ENCODE measurements at regions not wholly inside any gene's neighbourhood (a gene's known extent, or its start where the extent isn't known, plus 50 kb on each side); places are given as distances from the start of the nearest gene placed in this dataset.

DNA sequence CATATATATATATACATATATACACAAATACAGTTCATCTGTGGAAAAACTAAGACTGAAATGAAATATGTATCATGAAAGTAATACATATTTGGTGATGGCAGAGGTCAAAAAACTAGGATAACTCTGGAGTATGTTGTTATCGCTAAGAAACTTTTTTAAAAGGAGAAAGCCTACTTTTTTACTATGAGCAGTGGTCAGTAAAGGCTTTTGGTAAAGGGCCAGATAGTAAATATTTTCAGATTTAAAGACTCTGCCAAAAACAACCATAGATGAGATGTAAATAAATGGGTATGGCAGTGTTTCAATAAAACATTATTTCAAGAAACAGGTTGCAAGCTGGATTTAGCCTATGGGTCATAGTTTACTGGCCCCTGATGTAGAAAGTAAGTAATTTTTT lies 93.8 kb upstream of the TGFBR2 start:
- no peak overlapping the region for H3K18ac ChIP-seq (ENCODE audit: extremely low read depth, low read length)
- DNase-seq (ENCODE audit: low read depth in 1 of 2, low spot score in 2 of 2) (no peak), FAIRE-seq (no peak)
- no peak overlapping the region for H3K14ac ChIP-seq (ENCODE audit: insufficient read length)
- CTCF ChIA-PET (ENCODE audit: partially characterized antibody), result no interaction called here
- H2BK15ac ChIP-seq (ENCODE audit: low read length), result 0 out of 2 replicates have a peak overlapping the region, but pooled peaks have one; percentile 14
- H2AK5ac ChIP-seq (ENCODE audit: low read depth, low read length), result no peak overlapping the region
- no peak overlapping the region for H3K23ac ChIP-seq (ENCODE audit: insufficient read length)
- no peaks in the 10 kb centered on the region for H4K20me1 ChIP-seq (replicated peaks in 1 of 2; ENCODE audit: control insufficient read depth in 1 of 2, insufficient read depth in 2 of 2, low read length in 2 of 2)
- H2BK5ac ChIP-seq (ENCODE audit: low read depth, low read length), result no peak overlapping the region
- no peaks in the 10 kb centered on the region for H3K36me3 ChIP-seq (ENCODE audit: control insufficient read depth in 2 of 4, insufficient read depth in 4 of 4, low read length in 3 of 4)
- H3K79me1 ChIP-seq (ENCODE audit: low read depth, low read length), result no peaks in the 10 kb centered on the region
- POLR2A ChIA-PET (ENCODE audit: partially characterized antibody), result no interaction called here
- no peak overlapping the region for H2BK120ac ChIP-seq (replicated peaks; ENCODE audit: low read depth, low read length)
- H4K8ac ChIP-seq (ENCODE audit: extremely low read depth, insufficient read depth, low read length), result no peak overlapping the region
- no peak overlapping the region for H3K27ac ChIP-seq (ENCODE audit: low read depth, low read length)
- 100% methylated on average over 1 of the region's 1 CpG; no CpG with 5 or more reads in 1 of the 2 experiments for WGBS, 2 experiments (ENCODE audit: extremely low coverage in 1 of 2, insufficient coverage in 1 of 2, insufficient read length in 1 of 2, insufficient replicate concordance in 2 of 2, low coverage in 1 of 2, low lambda C conversion rate in 2 of 2, missing lambda C conversion rate in 1 of 2)
- H3K23me2 ChIP-seq (ENCODE audit: low read depth, low read length), result no peaks in the 10 kb centered on the region
- H3K4me2 ChIP-seq (ENCODE audit: insufficient read depth in 1 of 2, low read depth in 2 of 2, low read length in 2 of 2), result no peak overlapping the region
- H3K4ac ChIP-seq (replicated peaks; ENCODE audit: insufficient read length, low read depth, low read length), result no peak overlapping the region
- H3K56ac ChIP-seq (replicated peaks; ENCODE audit: insufficient read length, low read depth, low read length), result no peak overlapping the region
- H2BK20ac ChIP-seq (ENCODE audit: low read length), result no peak overlapping the region
- H3K27me3 ChIP-seq (replicated peaks in 1 of 4; ENCODE audit: control insufficient read depth in 3 of 4, extremely low read depth in 1 of 4, insufficient read depth in 3 of 4, low read length in 3 of 4), result no peaks in the 10 kb centered on the region
- H3K4me1 ChIP-seq (replicated peaks in 1 of 4; ENCODE audit: control insufficient read depth in 3 of 4, insufficient read depth in 4 of 4, low read length in 3 of 4), result peaks cover 0 to 2% (median 0%) of the 10 kb centered on the region in 4 experiments; a peak in 1 of 7 replicates
- no peaks in the 10 kb centered on the region for H3K9me3 ChIP-seq (ENCODE audit: insufficient read depth in 2 of 2, low read depth in 1 of 2, low read length in 1 of 2)
- no peak overlapping the region for H2BK12ac ChIP-seq (ENCODE audit: low read depth, low read length)
- H3K9ac ChIP-seq (replicated peaks in 1 of 4; ENCODE audit: extremely low read depth in 1 of 4, low read depth in 3 of 4, low read length in 3 of 4), result no peak overlapping the region
- no peak overlapping the region for H4K91ac ChIP-seq (replicated peaks; ENCODE audit: insufficient read length, low read length)
- no peak overlapping the region for H3K4me3 ChIP-seq (ENCODE audit: extremely low read depth in 1 of 4, insufficient read depth in 2 of 4, low read depth in 3 of 4, low read length in 4 of 4)
- H3K79me2 ChIP-seq (ENCODE audit: control insufficient read depth in 1 of 2, insufficient read depth in 2 of 2, low read length in 2 of 2), result no peaks in the 10 kb centered on the region
- H2AFZ ChIP-seq (ENCODE audit: low read length), result no peak overlapping the region
- H4K5ac ChIP-seq (ENCODE audit: insufficient read length, low read depth, low read length), result no peak overlapping the region
- TF ChIP-seq KDM5A (IDR thresholded peaks at IDR 0.05; ENCODE audit: low read length) (no peak), EP300 (IDR thresholded peaks at IDR 0.05; ENCODE audit: borderline replicate concordance in 1 of 2, low read depth in 2 of 2, low read length in 2 of 2) (no peak), TAF7 (optimal IDR thresholded peaks at IDR 0.05; ENCODE audit: borderline replicate concordance, low read depth, low read length) (no peak), BCL11A (IDR thresholded peaks at IDR 0.05; ENCODE audit: low read depth in 2 of 2, low read length in 2 of 2) (no peak), NRF1 (IDR thresholded peaks at IDR 0.05; ENCODE audit: low read depth, low read length) (no peak), TBP (IDR thresholded peaks at IDR 0.05; ENCODE audit: low read depth, low read length) (no peak), TAF1 (IDR thresholded peaks at IDR 0.05; ENCODE audit: low read depth, low read length) (no peak), YY1 (IDR thresholded peaks at IDR 0.05; ENCODE audit: low read depth, low read length) (no peak), CEBPB (IDR thresholded peaks at IDR 0.05; ENCODE audit: low read depth, low read length) (no peak), JUN (IDR thresholded peaks at IDR 0.05; ENCODE audit: low read depth, low read length) (no peak), ASH2L (IDR thresholded peaks at IDR 0.05; ENCODE audit: low read length) (no peak), EZH2 (IDR thresholded peaks at IDR 0.05; ENCODE audit: low read depth, low read length, severe bottlenecking) (no peak), HDAC6 (IDR thresholded peaks at IDR 0.05; ENCODE audit: low read depth, low read length) (no peak)
- TF ChIP-seq, protein P1, sequence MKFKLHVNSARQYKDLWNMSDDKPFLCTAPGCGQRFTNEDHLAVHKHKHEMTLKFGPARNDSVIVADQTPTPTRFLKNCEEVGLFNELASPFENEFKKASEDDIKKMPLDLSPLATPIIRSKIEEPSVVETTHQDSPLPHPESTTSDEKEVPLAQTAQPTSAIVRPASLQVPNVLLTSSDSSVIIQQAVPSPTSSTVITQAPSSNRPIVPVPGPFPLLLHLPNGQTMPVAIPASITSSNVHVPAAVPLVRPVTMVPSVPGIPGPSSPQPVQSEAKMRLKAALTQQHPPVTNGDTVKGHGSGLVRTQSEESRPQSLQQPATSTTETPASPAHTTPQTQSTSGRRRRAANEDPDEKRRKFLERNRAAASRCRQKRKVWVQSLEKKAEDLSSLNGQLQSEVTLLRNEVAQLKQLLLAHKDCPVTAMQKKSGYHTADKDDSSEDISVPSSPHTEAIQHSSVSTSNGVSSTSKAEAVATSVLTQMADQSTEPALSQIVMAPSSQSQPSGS (IDR thresholded peaks at IDR 0.05; ENCODE audit: low read length), result no peak
